Hepatocyte (in vitro differentiated cells): ENCODE measurements at regions not wholly inside any gene's neighbourhood (a gene's known extent, or its start where the extent isn't known, plus 50 kb on each side); places are given as distances from the start of the nearest gene placed in this dataset.
A peak's percentile ranks its signal among the peaks of the same experiment; 100 is the strongest.

Source experiments
- DNase-seq: peaks from one replicate; pipeline ENCODE4 v3.0.0-alpha.2; 2016; ENCODE audit warnings: low spot score
- H2AFZ ChIP-seq: fragments of 200-600 bp; sonication (generic); 2 replicates; pipeline ENCODE4 v1.6.0; 2016; ENCODE audit warnings: antibody characterized with exemption, mild to moderate bottlenecking
- H3K27ac ChIP-seq: fragments of 200-600 bp; sonication (generic); 2 replicates; pipeline ENCODE4 v1.5.1; 2016; ENCODE audit warnings: mild to moderate bottlenecking
- H3K27me3 ChIP-seq: fragments of 200-600 bp; sonication (generic); 2 replicates; pipeline ENCODE4 v1.6.1; 2016
- H3K36me3 ChIP-seq: fragments of 200-600 bp; sonication (generic); replicated peaks from 2 replicates; pipeline ENCODE4 v1.5.1; 2016; ENCODE audit warnings: low read depth; ENCODE audit not compliant: insufficient read depth
- H3K4me1 ChIP-seq: fragments of 200-600 bp; sonication (generic); 2 replicates; pipeline ENCODE4 v1.5.1; 2016; ENCODE audit warnings: mild to moderate bottlenecking, moderate library complexity; ENCODE audit not compliant: insufficient read depth
- H3K4me2 ChIP-seq: fragments of 200-600 bp; sonication (generic); 2 replicates; pipeline ENCODE4 v1.6.0; 2016
- H3K4me3 ChIP-seq: fragments of 200-600 bp; sonication (generic); 2 replicates; pipeline ENCODE4 v1.5.1; 2016; ENCODE audit warnings: mild to moderate bottlenecking
- H3K79me2 ChIP-seq: fragments of 200-600 bp; sonication (generic); 2 replicates; pipeline ENCODE4 v1.6.0; 2017; ENCODE audit warnings: mild to moderate bottlenecking
- H3K9me2 ChIP-seq: fragments of 200-600 bp; sonication (generic); replicated peaks from 2 replicates; pipeline ENCODE4 v1.6.0; 2017; ENCODE audit warnings: mild to moderate bottlenecking; ENCODE audit not compliant: insufficient read depth
- H3K9me3 ChIP-seq: fragments of 200-600 bp; sonication (generic); 2 replicates; pipeline ENCODE4 v1.5.1; 2016; ENCODE audit warnings: low read depth, mild to moderate bottlenecking
- H4K20me1 ChIP-seq: fragments of 200-600 bp; sonication (generic); 2 replicates; pipeline ENCODE4 v1.6.0; 2016; ENCODE audit warnings: mild to moderate bottlenecking; ENCODE audit not compliant: insufficient read depth, poor library complexity, severe bottlenecking
- CTCF ChIP-seq: fragments of 200-600 bp; sonication (generic); IDR thresholded peaks from 2 replicates; pipeline ENCODE4 v1.5.1; 2016; ENCODE audit warnings: antibody characterized with exemption, mild to moderate bottlenecking; ENCODE audit not compliant: poor library complexity
- EZH2 ChIP-seq: fragments of 200-600 bp; sonication (generic); IDR thresholded peaks from 2 replicates; pipeline ENCODE4 v1.6.1; 2016; ENCODE audit warnings: antibody characterized with exemption, mild to moderate bottlenecking, borderline replicate concordance
- EZH2phosphoT487 ChIP-seq: fragments of 200-600 bp; sonication (generic); IDR thresholded peaks from one replicate; pipeline ENCODE4 v1.6.1; 2018; ENCODE audit warnings: antibody characterized with exemption, mild to moderate bottlenecking, low read depth, moderate library complexity; ENCODE audit not compliant: unreplicated experiment, severe bottlenecking
- WGBS: methylation state at CpG from one replicate; pipeline ENCODE4 v1.1.6; 2016; ENCODE audit warnings: low lambda C conversion rate; ENCODE audit errors: missing lambda C conversion rate; 5-methylcytosine and 5-hydroxymethylcytosine counted together

GRCh38 chr5:32504989-32505596, 60.6 kb upstream of the ZFR start:
- no peaks in the 10 kb centered on the region for H4K20me1 ChIP-seq
- no peaks in the 10 kb centered on the region for H3K36me3 ChIP-seq
- H3K4me3 ChIP-seq: no peak overlapping the region
- no peaks in the 10 kb centered on the region for H3K9me3 ChIP-seq
- H3K27ac ChIP-seq: peak overlapping the region; percentile 75
- no peaks in the 10 kb centered on the region for H3K27me3 ChIP-seq
- peak overlapping the region; percentile 70 for H3K4me2 ChIP-seq
- H3K9me2 ChIP-seq: no peaks in the 10 kb centered on the region
- TF ChIP-seq EZH2phosphoT487 (no peak), EZH2 (no peak), CTCF (no peak)
- DNase-seq: peak; percentile 83
- peaks cover 30% of the 10 kb centered on the region for H3K4me1 ChIP-seq
- 35% methylated on average over 6 of the region's 8 CpGs for WGBS
- no peaks in the 10 kb centered on the region for H3K79me2 ChIP-seq
- no peak overlapping the region for H2AFZ ChIP-seq

- no peaks in the 10 kb centered on the region for H3K9me2 ChIP-seq
- H3K36me3 ChIP-seq: no peaks in the 10 kb centered on the region
- peak overlapping the region; percentile 60 for H3K4me2 ChIP-seq
- no peaks in the 10 kb centered on the region for H3K79me2 ChIP-seq
- H4K20me1 ChIP-seq: no peaks in the 10 kb centered on the region
- no peak for DNase-seq
- no peaks in the 10 kb centered on the region for H3K27me3 ChIP-seq
- H3K4me3 ChIP-seq: no peak overlapping the region
- 57% methylated on average over 8 of the region's 8 CpGs for WGBS
- peak overlapping the region; percentile 75 for H3K27ac ChIP-seq
- TF ChIP-seq CTCF (no peak), EZH2 (no peak), EZH2phosphoT487 (no peak)
- no peak overlapping the region for H2AFZ ChIP-seq
- no peaks in the 10 kb centered on the region for H3K9me3 ChIP-seq
- peaks cover 30% of the 10 kb centered on the region for H3K4me1 ChIP-seq
These were observed 59.9 kb upstream of the ZFR start for GRCh38 chr5:32504329-32504988.

GRCh38 chr5:32503261-32503660, 58.7 kb upstream of the ZFR start:
- no peaks in the 10 kb centered on the region for H3K9me2 ChIP-seq
- WGBS: 57% methylated on average over 7 of the region's 7 CpGs

More at GRCh38 chr5:32503261-32503660, 58.7 kb upstream of the ZFR start:
- Histone ChIP-seq H3K79me2 (no peaks in the 10 kb centered on the region), H3K27me3 (no peaks in the 10 kb centered on the region), H4K20me1 (no peaks in the 10 kb centered on the region), H3K4me3 (no peak overlapping the region), H3K4me1 (peaks cover 30% of the 10 kb centered on the region), H3K27ac (peak overlapping the region; percentile 75), H3K4me2 (no peak overlapping the region), H2AFZ (no peak overlapping the region), H3K36me3 (no peaks in the 10 kb centered on the region), H3K9me3 (no peaks in the 10 kb centered on the region)
- no peak for TF ChIP-seq EZH2phosphoT487
- TF ChIP-seq CTCF: no peak
- no peak for TF ChIP-seq EZH2
- no peak for DNase-seq
